Right ventricle myocardium inferior (tissue), 1 donor: ENCODE measurements at regions not wholly inside any gene's neighbourhood (a gene's known extent, or its start where the extent isn't known, plus 50 kb on each side); places are given as distances from the start of the nearest gene placed in this dataset.

ENCODE experiments used
- ATAC-seq: fragments of 200-7000 bp; cut with Tn5 transposase; one replicate; pipeline ENCODE4 v1.9.1; 2020; ENCODE audit warnings: mild to moderate bottlenecking, moderate library complexity
- DNase-seq: peaks from one replicate; pipeline ENCODE4 v3.0.0; 2021; ENCODE audit errors: missing footprints
- intact Hi-C: fragments of 100-400 bp; cut with DNase I; formaldehyde crosslinking; loops from one replicate; pipeline ENCODE4 v1.11.0; 2022
- donor health status: DM: no; HTN: yes; CAD: no; lungs with severe emphysema.

DNA sequence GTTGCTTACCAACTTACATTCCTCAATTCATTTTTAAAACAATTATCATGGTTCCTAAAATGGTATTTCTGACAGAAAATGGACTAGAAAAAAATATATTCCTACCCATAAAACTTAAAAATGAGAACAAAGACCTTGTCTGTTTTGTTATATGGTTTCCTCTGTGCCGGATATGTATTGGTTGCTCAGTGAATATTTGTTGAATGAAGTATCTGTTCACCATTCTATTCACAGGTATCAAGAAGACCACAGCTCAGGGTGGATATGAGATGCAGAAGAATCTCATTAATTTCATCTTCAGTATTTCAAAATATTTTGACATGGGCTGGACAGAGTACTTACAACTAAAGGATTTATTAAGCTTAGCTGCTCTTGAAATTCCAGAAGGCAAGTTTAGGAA, 58.1 kb downstream of the TUSC7 start:
- ATAC-seq = no peak

DNA sequence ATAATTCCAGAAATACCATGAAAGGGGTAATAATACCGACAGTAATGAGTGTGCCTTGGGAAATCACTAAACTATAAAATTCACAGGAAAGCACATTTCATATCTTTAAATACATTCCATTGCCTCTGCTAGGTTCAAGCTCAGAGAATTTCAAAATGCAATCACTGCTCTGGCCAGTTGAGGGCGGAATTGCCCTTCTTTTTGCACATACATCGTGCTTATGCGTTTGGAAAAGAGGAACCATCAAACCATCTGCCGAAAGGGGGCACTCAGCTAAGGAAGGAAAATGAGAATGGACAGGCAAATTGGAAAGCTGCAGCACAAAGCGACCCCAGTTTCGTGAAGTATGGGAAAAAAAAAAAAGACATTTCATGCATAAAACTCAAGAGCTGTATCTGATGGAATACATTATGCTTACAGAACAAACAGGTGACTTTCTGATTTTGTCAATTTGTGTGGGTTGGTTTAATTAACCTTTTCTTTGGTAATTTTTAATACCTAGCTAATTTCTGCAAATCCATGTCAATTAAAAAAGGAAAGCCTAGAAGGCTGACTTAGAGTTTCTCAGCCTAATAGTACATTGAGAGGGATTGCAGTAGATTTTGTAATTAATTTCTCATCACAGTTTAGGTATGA, 61.4 kb downstream of the TUSC7 start:
- ATAC-seq = peak; percentile 60
- no peak for DNase-seq
- intact Hi-C loops = no loop called here

More for the DNA sequence above, 58.1 kb downstream of the TUSC7 start:
- intact Hi-C loops = no loop called here
- DNase-seq = no peak

DNA sequence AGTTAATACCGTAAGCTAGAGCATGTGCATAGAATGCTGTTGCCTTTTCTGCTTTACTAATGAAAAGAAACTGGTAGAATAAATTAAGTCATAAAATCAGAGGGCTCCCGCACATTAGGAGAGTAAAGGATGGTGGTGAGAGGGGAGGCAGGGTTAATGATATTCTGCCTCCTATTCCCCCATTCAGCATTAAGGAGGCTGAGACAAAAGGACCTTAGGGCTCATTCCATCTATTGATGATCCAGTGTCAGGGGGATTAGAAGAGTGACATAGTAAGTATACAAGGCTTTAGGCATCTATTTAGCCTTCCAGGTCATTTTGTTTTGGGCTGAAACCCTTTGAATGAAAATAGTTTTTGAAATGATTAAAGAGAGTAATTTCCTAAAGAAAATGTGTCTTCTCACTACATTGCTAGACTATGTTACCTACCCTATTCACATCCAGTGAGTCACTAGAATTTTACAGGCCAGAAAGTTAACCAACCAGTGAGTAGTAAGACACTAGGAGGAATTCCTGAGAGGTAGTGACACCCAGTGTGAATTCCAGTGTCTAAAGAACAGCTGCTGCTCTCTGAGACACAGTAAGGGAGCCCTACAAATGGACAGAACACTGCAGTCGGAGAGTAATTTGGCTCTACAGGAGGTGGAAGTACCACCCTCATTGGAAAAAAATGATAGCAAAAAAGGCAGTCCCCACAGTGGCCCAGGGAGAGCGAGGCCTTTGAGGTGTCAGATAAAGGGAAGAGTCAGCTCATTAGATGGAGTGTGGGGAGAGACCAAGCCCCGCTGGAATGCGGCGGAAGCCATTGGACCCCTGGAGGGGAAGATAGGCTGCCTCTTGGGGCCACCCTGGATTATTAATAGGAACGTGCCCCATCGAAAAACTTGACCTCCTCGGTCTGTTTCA, 67.6 kb downstream of the TUSC7 start:
- DNase-seq (no peak), ATAC-seq (no peak)
- intact Hi-C loops = no loop called here

- ATAC-seq (no peak), DNase-seq (no peak)
- intact Hi-C loops = no loop called here
These were observed 75.6 kb downstream of the TUSC7 start for GRCh38 chr3:116785226-116785625.

DNA sequence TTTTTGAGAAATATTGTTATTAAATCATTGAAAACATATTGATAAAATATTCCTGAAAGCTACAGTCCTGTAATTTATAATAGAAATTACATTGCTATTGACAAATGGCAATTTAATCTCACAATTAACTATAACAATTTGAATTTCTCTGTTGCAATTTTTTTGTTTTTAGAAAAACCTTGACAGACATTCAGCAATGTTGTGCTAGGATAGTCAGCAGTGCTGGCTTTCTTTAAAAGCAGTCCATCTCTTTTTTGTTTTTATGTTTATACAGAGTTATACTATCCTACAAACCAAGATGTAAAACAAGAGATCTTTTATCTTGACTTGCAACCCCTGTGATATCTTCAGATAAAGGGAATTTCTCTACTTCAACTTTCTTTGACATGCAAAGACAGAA, 93.1 kb downstream of the TUSC7 start:
- ATAC-seq = no peak
- intact Hi-C loops = no loop called here
- DNase-seq = no peak

GRCh38 chr3:116806351-116806750, 96.8 kb downstream of the TUSC7 start:
- no peak for ATAC-seq
- DNase-seq = no peak
- intact Hi-C loops = no loop called here

DNA sequence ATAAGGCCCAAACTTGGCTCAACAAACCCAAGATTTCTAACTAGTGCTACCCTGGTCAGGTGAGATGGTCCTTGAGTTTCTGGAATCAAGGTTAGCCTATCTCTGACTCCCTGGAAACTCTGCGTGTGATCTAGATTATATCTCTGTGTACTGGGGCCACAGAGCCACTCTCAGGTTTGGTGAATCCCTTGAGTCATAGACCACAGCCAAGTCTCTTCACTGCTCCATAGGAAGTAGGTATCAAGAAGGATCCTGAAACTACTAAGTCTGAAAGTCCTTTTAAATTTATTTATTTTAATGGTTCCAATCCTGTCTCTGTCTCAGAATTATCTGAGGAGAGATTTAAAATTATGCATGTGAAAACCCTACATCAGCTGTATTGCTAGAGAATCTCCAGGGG, 99.1 kb downstream of the TUSC7 start:
- intact Hi-C loops = no loop called here
- DNase-seq = no peak
- no peak for ATAC-seq

GRCh38 chr3:116809208-116809607, 99.6 kb downstream of the TUSC7 start:
- ATAC-seq (no peak), DNase-seq (no peak)
- intact Hi-C loops = no loop called here

GRCh38 chr3:116811754-116812153, 102.2 kb downstream of the TUSC7 start:
- ATAC-seq = no peak
- intact Hi-C loops = no loop called here
- no peak for DNase-seq

DNA sequence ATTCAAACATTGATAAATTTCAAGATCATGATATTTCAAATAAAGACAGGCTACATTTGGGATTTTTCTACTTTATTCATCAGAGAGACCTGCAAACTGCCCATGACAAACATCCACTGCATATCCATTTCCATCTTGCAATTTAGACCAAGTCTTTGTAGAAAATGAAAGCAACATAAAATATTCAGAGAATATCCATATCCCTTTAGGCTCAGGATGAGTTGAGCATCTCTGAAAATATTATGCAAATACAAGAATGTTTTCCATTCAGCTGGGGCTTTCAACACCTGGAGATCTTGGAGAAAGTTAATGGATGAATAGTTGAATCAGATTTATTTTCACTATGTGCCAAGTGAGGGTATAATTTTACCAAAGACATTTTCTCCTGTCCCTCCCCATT, 103.4 kb downstream of the TUSC7 start:
- intact Hi-C loops = no loop called here
- DNase-seq (no peak), ATAC-seq (no peak)

DNA sequence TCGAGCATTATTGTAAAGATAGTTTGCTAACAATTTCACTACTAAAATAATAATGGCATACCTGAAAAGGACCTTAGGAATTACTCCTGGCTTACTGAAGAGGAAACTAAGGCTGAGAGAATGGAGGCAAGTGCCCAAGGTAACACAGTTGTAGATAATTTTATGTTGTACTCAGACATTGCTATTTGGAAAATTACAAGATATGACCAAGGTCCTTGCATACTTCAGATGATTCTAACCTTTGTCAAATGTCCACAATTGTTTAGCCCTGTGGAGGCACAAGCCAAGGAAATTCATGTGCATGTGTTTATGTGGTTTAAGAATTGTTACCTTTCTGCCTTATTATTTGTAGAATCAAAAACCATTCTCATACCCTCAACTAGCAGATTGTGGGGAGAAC, 105.7 kb downstream of the TUSC7 start:
- DNase-seq = no peak
- no peak for ATAC-seq
- intact Hi-C loops = no loop called here

DNA sequence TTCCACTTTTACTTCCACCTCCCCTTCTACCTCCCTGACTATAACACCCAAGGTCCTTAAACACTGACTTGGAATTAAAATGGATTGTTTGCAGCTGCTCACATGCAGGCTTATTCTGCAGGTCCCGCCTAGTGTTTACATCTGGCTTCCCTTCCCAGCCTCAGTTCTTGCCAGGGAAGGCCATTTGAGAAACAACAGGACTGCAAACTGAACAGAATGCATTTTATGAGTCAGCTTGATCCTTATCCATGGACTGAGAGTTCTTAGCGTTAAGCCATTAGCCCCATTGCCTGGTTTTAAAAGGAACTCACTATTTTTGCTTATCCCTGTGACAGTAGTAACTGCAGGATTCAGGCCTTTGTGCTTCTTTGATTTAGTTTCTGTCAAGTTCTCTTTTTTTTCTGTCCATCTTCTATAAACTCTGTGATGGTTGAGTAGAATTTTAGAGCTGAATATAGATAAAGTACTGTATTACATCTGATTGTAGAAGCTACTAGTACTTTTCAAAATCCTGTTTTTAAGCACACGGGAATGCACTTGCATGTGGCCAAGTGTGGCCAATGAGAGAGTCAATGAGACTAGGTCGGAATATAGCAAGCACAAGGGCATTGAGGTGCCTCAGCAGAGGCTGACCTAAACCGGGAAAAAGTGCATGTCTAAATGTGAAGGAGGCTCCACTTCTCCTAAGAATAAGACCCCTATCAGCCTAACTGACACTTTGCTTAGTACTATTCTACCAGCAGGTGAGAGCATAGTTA, 106.4 kb downstream of the TUSC7 start:
- intact Hi-C loops = no loop called here
- DNase-seq = no peak
- ATAC-seq = no peak

- DNase-seq (no peak), ATAC-seq (no peak)
- intact Hi-C loops = no loop called here
These were observed 111.8 kb downstream of the TUSC7 start for GRCh38 chr3:116821371-116821770.

- intact Hi-C loops = no loop called here
- no peak for ATAC-seq
- no peak for DNase-seq
These were observed 114.6 kb downstream of the TUSC7 start for GRCh38 chr3:116824208-116824607.

DNA sequence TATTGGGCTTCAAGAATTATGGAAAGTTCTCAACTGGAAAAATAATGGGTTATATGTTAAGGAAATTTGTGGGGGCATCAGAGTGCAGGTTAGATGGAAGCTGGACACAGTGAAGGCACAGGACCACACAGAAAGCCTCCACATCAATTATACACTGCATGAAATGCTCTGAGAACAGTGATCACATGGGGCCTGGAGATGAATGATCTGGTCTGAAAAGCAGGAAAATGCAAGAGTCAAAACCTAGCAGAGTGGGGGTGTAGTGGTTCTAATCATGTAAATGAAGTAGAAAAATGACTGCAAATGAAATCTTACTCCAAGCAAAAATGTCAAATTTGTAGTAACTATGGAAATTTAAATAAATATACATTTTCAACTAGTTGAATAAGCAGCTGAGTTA, 123.6 kb downstream of the TUSC7 start:
- DNase-seq (no peak), ATAC-seq (no peak)
- intact Hi-C loops = no loop called here

- DNase-seq = no peak
- intact Hi-C loops = no loop called here
- ATAC-seq = no peak
These were observed 125.2 kb downstream of the TUSC7 start for GRCh38 chr3:116834816-116835215.

DNA sequence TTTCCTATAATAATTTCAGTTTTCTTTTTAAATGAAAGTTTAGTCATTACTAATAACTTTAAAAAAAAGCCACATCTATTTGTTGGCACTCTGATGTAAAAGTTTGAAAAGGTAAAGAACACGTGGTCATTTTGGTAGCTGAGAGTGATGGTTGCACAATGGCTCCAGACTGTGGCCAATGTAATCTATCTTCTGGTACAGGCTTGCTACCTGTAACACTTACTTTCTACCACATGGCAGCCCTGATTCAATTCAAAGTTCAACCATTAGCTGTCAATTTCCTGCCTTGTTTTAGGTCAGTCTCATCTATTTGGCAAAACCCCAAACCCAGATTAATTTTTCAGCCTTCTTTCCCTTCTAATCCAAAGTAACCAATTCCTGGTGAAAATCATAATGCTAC, 126.1 kb downstream of the TUSC7 start:
- DNase-seq (no peak), ATAC-seq (no peak)
- intact Hi-C loops = no loop called here

DNA sequence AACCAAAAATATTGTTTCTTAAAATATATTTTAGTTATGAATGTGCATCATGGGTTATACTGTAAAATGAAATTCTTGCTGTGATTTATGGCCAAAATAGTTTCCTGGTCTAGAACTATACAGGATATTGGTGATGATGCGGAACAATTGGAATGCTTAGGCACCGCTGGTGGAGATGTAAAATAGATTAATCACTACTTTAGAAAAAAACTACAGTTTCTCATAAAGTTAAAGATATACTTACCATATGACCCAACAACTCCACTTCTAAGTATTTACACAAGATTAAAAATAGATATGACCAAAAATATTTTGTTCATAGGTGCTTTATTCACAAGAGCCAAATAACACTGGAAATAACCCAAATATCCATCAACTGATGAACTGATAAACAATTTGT, 126.7 kb downstream of the TUSC7 start:
- intact Hi-C loops = no loop called here
- DNase-seq = no peak
- ATAC-seq = no peak

DNA sequence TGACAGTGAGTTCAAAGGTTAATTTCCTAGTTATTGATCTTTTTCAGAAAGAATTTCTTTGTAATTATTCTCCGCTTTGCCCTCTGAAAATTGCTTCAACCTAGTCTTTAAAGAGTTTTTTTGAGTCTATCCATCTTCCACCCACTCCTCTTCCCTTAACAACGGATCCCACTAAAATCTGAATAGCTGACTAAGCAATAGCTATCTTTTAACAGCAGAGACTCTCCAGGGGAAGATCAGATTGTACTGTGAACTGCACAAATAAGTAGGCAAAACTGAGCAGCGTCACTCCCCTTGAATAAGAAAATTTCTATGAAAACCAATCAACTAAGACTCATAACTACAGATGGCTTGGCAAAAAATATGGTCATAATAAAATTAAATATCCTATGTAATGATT, 127.9 kb downstream of the TUSC7 start:
- ATAC-seq = no peak
- intact Hi-C loops = no loop called here
- DNase-seq = no peak
